GM23338 (cell line): ENCODE measurements at regions not wholly inside any gene's neighbourhood (a gene's known extent, or its start where the extent isn't known, plus 50 kb on each side); places are given as distances from the start of the nearest gene placed in this dataset.

Experiments
- ATAC-seq: fragments of 200-7000 bp; cut with Tn5 transposase; 3 replicates; pipeline ENCODE4 v1.9.1; 2020
- DNase-seq: peaks from one replicate; pipeline ENCODE4 v3.0.0-alpha.2; 2015; ENCODE audit warnings: low spot score
- H2AFZ ChIP-seq: fragments of 200-600 bp; sonication (generic); 2 replicates; pipeline ENCODE4 v1.8.0; 2016; ENCODE audit warnings: antibody characterized with exemption, mild to moderate bottlenecking, moderate library complexity
- H3F3A ChIP-seq: fragments of 200-600 bp; sonication (generic); replicated peaks from 2 replicates; pipeline ENCODE4 v1.8.0; 2017; ENCODE audit warnings: antibody characterized with exemption, mixed run types, low read depth
- H3K27ac ChIP-seq: fragments of 200-600 bp; sonication (generic); 2 replicates; pipeline ENCODE4 v1.6.1; 2016; ENCODE audit warnings: low read depth
- H3K27me3 ChIP-seq: fragments of 200-600 bp; sonication (generic); 2 replicates; pipeline ENCODE4 v1.8.0; 2016; ENCODE audit warnings: mild to moderate bottlenecking, mixed run types, moderate library complexity; ENCODE audit not compliant: insufficient read depth
- H3K36me3 ChIP-seq: fragments of 200-600 bp; sonication (generic); 2 replicates; pipeline ENCODE4 v1.8.0; 2016; ENCODE audit warnings: mild to moderate bottlenecking; ENCODE audit not compliant: insufficient read depth
- H3K4me1 ChIP-seq: fragments of 200-600 bp; sonication (generic); 2 replicates; pipeline ENCODE4 v1.8.0; 2016; ENCODE audit warnings: mild to moderate bottlenecking, moderate library complexity; ENCODE audit not compliant: insufficient read depth
- H3K4me2 ChIP-seq: fragments of 200-600 bp; sonication (generic); 2 replicates; pipeline ENCODE4 v1.7.1; 2017; ENCODE audit warnings: mixed run types
- H3K4me3 ChIP-seq: fragments of 200-600 bp; sonication (generic); 2 replicates; pipeline ENCODE4 v1.6.1; 2016; ENCODE audit warnings: mixed run types
- H3K79me2 ChIP-seq: fragments of 200-600 bp; sonication (generic); replicated peaks from 2 replicates; pipeline ENCODE4 v1.8.0; 2017; ENCODE audit warnings: mild to moderate bottlenecking; ENCODE audit not compliant: insufficient read depth
- H3K9me2 ChIP-seq: fragments of 200-600 bp; sonication (generic); 2 replicates; pipeline ENCODE4 v1.8.0; 2017; ENCODE audit not compliant: insufficient read depth
- H4K20me1 ChIP-seq: fragments of 200-600 bp; sonication (generic); replicated peaks from 2 replicates; pipeline ENCODE4 v1.8.0; 2017; ENCODE audit warnings: mild to moderate bottlenecking; ENCODE audit not compliant: insufficient read depth
- H3K27ac Mint-ChIP-seq: 2 replicates; pipeline ENCODE4 v1.8.0; 2020; ENCODE audit warnings: inconsistent platforms, mild to moderate bottlenecking, moderate library complexity, mixed read lengths
- H3K27me3 Mint-ChIP-seq: 3 replicates; pipeline ENCODE4 v1.8.0; 2022; ENCODE audit warnings: low read depth, mild to moderate bottlenecking, moderate library complexity, mixed read lengths, inconsistent platforms; ENCODE audit not compliant: insufficient read depth, poor library complexity
- H3K36me3 Mint-ChIP-seq: 3 replicates; pipeline ENCODE4 v1.8.0; 2021; ENCODE audit warnings: low read depth, mild to moderate bottlenecking, inconsistent platforms, moderate library complexity, mixed read lengths
- H3K4me1 Mint-ChIP-seq: 3 replicates; pipeline ENCODE4 v1.8.0; 2020; ENCODE audit warnings: mild to moderate bottlenecking, inconsistent platforms, mixed read lengths
- H3K4me3 Mint-ChIP-seq: 3 replicates; pipeline ENCODE4 v1.8.0; 2021; ENCODE audit warnings: moderate library complexity, mild to moderate bottlenecking, inconsistent platforms, mixed read lengths
- H3K9me3 Mint-ChIP-seq: 3 replicates; pipeline ENCODE4 v1.8.0; 2020; ENCODE audit warnings: moderate library complexity, mild to moderate bottlenecking, inconsistent platforms, mixed read lengths
- CREB1 ChIP-seq: fragments of 250-450 bp; sonication (Bioruptor Pico); IDR thresholded peaks from 2 replicates; pipeline ENCODE4 v1.5.0; 2020; ENCODE audit warnings: low read depth, mild to moderate bottlenecking, moderate library complexity
- EZH2 ChIP-seq: fragments of 200-600 bp; sonication (generic); IDR thresholded peaks from one replicate; pipeline ENCODE4 v1.8.0; 2017; ENCODE audit warnings: antibody characterized with exemption, mild to moderate bottlenecking, low read depth; ENCODE audit not compliant: unreplicated experiment
- JUNB ChIP-seq: IDR thresholded peaks from one replicate; pipeline ENCODE4 v1.6.1; 2016; ENCODE audit warnings: antibody characterized with exemption; ENCODE audit not compliant: unreplicated experiment
- POLR2AphosphoS5 ChIP-seq: IDR thresholded peaks from 2 replicates; pipeline ENCODE4 v1.6.1; 2016; ENCODE audit warnings: antibody characterized with exemption, low read depth
- ZNF114 ChIP-seq: fragments of 250-450 bp; sonication (Bioruptor Pico); IDR thresholded peaks from 2 replicates; pipeline ENCODE4 v1.5.0; 2020; ENCODE audit warnings: mild to moderate bottlenecking, moderate library complexity
- ZNF331 ChIP-seq: fragments of 250-450 bp; sonication (Bioruptor Pico); IDR thresholded peaks from 2 replicates; pipeline ENCODE4 v1.5.0; 2020; ENCODE audit warnings: low read depth, mild to moderate bottlenecking, moderate library complexity
- TF ChIP-seq, protein P1 (sequence below): IDR thresholded peaks from 2 replicates; pipeline ENCODE4 v1.6.1; 2016; ENCODE audit warnings: antibody characterized with exemption
- TF ChIP-seq, protein P2 (sequence below): fragments of 250-450 bp; sonication (Bioruptor Pico); IDR thresholded peaks from 2 replicates; pipeline ENCODE4 v1.5.0; 2020; ENCODE audit warnings: mild to moderate bottlenecking, moderate library complexity
- TF ChIP-seq, protein P3 (sequence below), 2 experiments: fragments of 200-600 bp in 1 of 2; sonication (generic) in 1 of 2; conservative IDR thresholded peaks; 2 replicates each; pipeline versions ENCODE4 v1.5.1 to v1.6.1; 2016 to 2017; ENCODE audit warnings: antibody characterized with exemption in 2 of 2, low read depth in 2 of 2, mild to moderate bottlenecking in 2 of 2, moderate library complexity in 1 of 2

DNA sequence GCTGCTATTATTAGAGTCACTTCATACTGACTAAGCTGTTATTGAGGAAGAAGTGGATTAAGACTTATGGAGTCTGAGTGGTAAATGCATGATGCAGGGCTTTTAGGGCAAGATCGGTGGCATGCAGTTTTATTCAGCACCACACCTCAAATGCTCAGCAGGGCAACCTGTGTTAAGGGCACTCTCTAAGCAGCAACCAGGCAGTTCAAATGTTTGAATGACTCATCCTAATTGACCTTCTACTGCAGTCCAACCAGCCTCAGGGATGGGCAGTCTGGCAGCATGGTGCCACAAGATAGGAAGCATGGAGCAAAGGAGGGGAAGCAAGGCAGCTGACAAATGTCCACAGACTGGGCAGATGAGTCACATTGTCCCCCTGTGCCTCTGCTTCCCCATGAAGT lies 80.2 kb upstream of the MIER3 start:
- Histone ChIP-seq H3K36me3 (no peaks in the 10 kb centered on the region), H3K4me3 (no peak overlapping the region), H3K79me2 (no peaks in the 10 kb centered on the region), H4K20me1 (no peaks in the 10 kb centered on the region), H3K9me2 (no peaks in the 10 kb centered on the region), H3K4me2 (no peak overlapping the region), H3K27me3 (no peaks in the 10 kb centered on the region), H3K27ac (no peak overlapping the region), H3K4me1 (no peaks in the 10 kb centered on the region), H2AFZ (no peak overlapping the region), H3F3A (no peaks in the 10 kb centered on the region)
- no peak overlapping the region for H3K4me3 Mint-ChIP-seq
- no peaks in the 10 kb centered on the region for H3K9me3 Mint-ChIP-seq
- TF ChIP-seq POLR2AphosphoS5: no peak
- TF ChIP-seq JUNB: no peak
- TF ChIP-seq, protein P1, sequence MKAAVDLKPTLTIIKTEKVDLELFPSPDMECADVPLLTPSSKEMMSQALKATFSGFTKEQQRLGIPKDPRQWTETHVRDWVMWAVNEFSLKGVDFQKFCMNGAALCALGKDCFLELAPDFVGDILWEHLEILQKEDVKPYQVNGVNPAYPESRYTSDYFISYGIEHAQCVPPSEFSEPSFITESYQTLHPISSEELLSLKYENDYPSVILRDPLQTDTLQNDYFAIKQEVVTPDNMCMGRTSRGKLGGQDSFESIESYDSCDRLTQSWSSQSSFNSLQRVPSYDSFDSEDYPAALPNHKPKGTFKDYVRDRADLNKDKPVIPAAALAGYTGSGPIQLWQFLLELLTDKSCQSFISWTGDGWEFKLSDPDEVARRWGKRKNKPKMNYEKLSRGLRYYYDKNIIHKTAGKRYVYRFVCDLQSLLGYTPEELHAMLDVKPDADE: no peak
- no peak for TF ChIP-seq CREB1 (CRISPR knock-in tag)
- no peak for TF ChIP-seq EZH2
- TF ChIP-seq, protein P2, sequence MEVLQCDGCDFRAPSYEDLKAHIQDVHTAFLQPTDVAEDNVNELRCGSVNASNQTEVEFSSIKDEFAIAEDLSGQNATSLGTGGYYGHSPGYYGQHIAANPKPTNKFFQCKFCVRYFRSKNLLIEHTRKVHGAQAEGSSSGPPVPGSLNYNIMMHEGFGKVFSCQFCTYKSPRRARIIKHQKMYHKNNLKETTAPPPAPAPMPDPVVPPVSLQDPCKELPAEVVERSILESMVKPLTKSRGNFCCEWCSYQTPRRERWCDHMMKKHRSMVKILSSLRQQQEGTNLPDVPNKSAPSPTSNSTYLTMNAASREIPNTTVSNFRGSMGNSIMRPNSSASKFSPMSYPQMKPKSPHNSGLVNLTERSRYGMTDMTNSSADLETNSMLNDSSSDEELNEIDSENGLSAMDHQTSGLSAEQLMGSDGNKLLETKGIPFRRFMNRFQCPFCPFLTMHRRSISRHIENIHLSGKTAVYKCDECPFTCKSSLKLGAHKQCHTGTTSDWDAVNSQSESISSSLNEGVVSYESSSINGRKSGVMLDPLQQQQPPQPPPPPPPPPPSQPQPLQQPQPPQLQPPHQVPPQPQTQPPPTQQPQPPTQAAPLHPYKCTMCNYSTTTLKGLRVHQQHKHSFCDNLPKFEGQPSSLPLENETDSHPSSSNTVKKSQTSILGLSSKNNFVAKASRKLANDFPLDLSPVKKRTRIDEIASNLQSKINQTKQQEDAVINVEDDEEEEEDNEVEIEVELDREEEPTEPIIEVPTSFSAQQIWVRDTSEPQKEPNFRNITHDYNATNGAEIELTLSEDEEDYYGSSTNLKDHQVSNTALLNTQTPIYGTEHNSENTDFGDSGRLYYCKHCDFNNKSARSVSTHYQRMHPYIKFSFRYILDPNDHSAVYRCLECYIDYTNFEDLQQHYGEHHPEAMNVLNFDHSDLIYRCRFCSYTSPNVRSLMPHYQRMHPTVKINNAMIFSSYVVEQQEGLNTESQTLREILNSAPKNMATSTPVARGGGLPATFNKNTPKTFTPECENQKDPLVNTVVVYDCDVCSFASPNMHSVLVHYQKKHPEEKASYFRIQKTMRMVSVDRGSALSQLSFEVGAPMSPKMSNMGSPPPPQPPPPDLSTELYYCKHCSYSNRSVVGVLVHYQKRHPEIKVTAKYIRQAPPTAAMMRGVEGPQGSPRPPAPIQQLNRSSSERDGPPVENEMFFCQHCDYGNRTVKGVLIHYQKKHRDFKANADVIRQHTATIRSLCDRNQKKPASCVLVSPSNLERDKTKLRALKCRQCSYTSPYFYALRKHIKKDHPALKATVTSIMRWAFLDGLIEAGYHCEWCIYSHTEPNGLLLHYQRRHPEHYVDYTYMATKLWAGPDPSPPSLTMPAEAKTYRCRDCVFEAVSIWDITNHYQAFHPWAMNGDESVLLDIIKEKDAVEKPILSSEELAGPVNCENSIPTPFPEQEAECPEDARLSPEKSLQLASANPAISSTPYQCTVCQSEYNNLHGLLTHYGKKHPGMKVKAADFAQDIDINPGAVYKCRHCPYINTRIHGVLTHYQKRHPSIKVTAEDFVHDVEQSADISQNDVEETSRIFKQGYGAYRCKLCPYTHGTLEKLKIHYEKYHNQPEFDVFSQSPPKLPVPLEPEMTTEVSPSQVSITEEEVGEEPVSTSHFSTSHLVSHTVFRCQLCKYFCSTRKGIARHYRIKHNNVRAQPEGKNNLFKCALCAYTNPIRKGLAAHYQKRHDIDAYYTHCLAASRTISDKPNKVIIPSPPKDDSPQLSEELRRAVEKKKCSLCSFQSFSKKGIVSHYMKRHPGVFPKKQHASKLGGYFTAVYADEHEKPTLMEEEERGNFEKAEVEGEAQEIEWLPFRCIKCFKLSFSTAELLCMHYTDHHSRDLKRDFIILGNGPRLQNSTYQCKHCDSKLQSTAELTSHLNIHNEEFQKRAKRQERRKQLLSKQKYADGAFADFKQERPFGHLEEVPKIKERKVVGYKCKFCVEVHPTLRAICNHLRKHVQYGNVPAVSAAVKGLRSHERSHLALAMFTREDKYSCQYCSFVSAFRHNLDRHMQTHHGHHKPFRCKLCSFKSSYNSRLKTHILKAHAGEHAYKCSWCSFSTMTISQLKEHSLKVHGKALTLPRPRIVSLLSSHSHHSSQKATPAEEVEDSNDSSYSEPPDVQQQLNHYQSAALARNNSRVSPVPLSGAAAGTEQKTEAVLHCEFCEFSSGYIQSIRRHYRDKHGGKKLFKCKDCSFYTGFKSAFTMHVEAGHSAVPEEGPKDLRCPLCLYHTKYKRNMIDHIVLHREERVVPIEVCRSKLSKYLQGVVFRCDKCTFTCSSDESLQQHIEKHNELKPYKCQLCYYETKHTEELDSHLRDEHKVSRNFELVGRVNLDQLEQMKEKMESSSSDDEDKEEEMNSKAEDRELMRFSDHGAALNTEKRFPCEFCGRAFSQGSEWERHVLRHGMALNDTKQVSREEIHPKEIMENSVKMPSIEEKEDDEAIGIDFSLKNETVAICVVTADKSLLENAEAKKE (CRISPR knock-in tag): no peak
- no peak for TF ChIP-seq ZNF331
- TF ChIP-seq, protein P3, sequence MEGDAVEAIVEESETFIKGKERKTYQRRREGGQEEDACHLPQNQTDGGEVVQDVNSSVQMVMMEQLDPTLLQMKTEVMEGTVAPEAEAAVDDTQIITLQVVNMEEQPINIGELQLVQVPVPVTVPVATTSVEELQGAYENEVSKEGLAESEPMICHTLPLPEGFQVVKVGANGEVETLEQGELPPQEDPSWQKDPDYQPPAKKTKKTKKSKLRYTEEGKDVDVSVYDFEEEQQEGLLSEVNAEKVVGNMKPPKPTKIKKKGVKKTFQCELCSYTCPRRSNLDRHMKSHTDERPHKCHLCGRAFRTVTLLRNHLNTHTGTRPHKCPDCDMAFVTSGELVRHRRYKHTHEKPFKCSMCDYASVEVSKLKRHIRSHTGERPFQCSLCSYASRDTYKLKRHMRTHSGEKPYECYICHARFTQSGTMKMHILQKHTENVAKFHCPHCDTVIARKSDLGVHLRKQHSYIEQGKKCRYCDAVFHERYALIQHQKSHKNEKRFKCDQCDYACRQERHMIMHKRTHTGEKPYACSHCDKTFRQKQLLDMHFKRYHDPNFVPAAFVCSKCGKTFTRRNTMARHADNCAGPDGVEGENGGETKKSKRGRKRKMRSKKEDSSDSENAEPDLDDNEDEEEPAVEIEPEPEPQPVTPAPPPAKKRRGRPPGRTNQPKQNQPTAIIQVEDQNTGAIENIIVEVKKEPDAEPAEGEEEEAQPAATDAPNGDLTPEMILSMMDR (conservative IDR thresholded peaks at IDR 0.05; ENCODE audit: low read depth in 2 of 2): no peak
- no peak for TF ChIP-seq ZNF114 (CRISPR knock-in tag)
- peaks cover 7% of the 10 kb centered on the region; the same call in 2 of the 3 replicates for H3K4me1 Mint-ChIP-seq
- H3K36me3 Mint-ChIP-seq: no peaks in the 10 kb centered on the region
- no peak for DNase-seq
- peaks cover 7% of the 10 kb centered on the region for H3K27me3 Mint-ChIP-seq
- no peak overlapping the region for H3K27ac Mint-ChIP-seq
- no peak for ATAC-seq
